Brain pericyte (primary cell): ENCODE measurements at regions not wholly inside any gene's neighbourhood (a gene's known extent, or its start where the extent isn't known, plus 50 kb on each side); places are given as distances from the start of the nearest gene placed in this dataset.

Experiments used
- DNase-seq: peaks from one replicate; pipeline ENCODE4 v3.0.0-alpha.2; 2012; ENCODE audit warnings: low read depth, low spot score

- no peak for DNase-seq
These were observed 60.3 kb upstream of the RAB11FIP2 start for GRCh38 chr10:118107040-118107439.

GRCh38 chr10:118106426-118106825 is 59.7 kb upstream of the RAB11FIP2 start:
- no peak for DNase-seq

GRCh38 chr10:118102121-118102520 is 55.4 kb upstream of the RAB11FIP2 start:
- no peak for DNase-seq

GRCh38 chr10:118101501-118101900 is 54.8 kb upstream of the RAB11FIP2 start:
- no peak for DNase-seq
